ENCODE measurements at regions not wholly inside any gene's neighbourhood (a gene's known extent, or its start where the extent isn't known, plus 50 kb on each side); places are given as distances from the start of the nearest gene placed in this dataset.

- no peak for TF ChIP-seq BRCA1 (IDR thresholded peaks at IDR 0.05; ENCODE audit: low read depth, low read length)
- TF ChIP-seq CBX8 (IDR thresholded peaks at IDR 0.05; ENCODE audit: borderline replicate concordance, low read depth, low read length), result no peak
- no peak for TF ChIP-seq JUN (IDR thresholded peaks at IDR 0.05; ENCODE audit: low read depth, low read length)
- TF ChIP-seq SP4 (IDR thresholded peaks at IDR 0.05; ENCODE audit: low read length), result no peak
Observed at GRCh38 chr1:117262976-117263375, 52.2 kb upstream of the VTCN1 start (continued).
